SK-N-SH (cell line): ENCODE measurements at regions not wholly inside any gene's neighbourhood (a gene's known extent, or its start where the extent isn't known, plus 50 kb on each side); places are given as distances from the start of the nearest gene placed in this dataset.

Source experiments
- CTCF ChIA-PET: fragments of 300-600, 350-600 bp; formaldehyde crosslinking; extraction: SDS; loops from one replicate; lab custom pipeline; 2021; lab: Yijun Ruan, JAX
- POLR2A ChIA-PET: fragments of 350-600 bp; sonication (Branson Sonifier 250); formaldehyde crosslinking; extraction: SDS; loops from one replicate; lab custom pipeline; 2020; ENCODE audit warnings: antibody characterized with exemption, inconsistent platforms; lab: Yijun Ruan, JAX
- DNase-seq: peaks from one replicate; pipeline ENCODE4 v3.0.0; 2012
- H2AFZ ChIP-seq: fragments of 200-600 bp; sonication (generic); 2 replicates; pipeline ENCODE4 v1.8.1; 2016; ENCODE audit warnings: antibody characterized with exemption, mild to moderate bottlenecking, low read depth
- H3F3A ChIP-seq: fragments of 200-600 bp; sonication (generic); replicated peaks from 2 replicates; pipeline ENCODE3; 2016; ENCODE audit warnings: antibody characterized with exemption, mild to moderate bottlenecking; ENCODE audit not compliant: insufficient read depth
- H3K27ac ChIP-seq, 2 experiments: fragments of 200-500 bp in 1 of 2; fragments of 200-600 bp in 1 of 2; sonication (Bioruptor generic) in 1 of 2; sonication (generic), shearing (Covaris generic) in 1 of 2; 2 replicates each; pipeline versions ENCODE4 v1.5.1 to v1.6.1; 2014 to 2016; ENCODE audit warnings: low read depth in 2 of 2, inconsistent platforms in 1 of 2, low read length in 1 of 2, mild to moderate bottlenecking in 1 of 2, mixed read lengths in 1 of 2
- H3K27me3 ChIP-seq: fragments of 200-600 bp; sonication (generic), shearing (Covaris generic); 2 replicates; pipeline ENCODE4 v1.6.1; 2016; ENCODE audit warnings: mixed run types; ENCODE audit not compliant: insufficient read depth
- H3K36me3 ChIP-seq, 2 experiments: fragments of 200-500 bp in 1 of 2; fragments of 200-600 bp in 1 of 2; sonication (Bioruptor generic) in 1 of 2; sonication (generic) in 1 of 2; replicated peaks in 1 of 2; 2 replicates each; pipeline versions ENCODE3 to v1.5.1; 2014 to 2016; ENCODE audit warnings: low read length in 1 of 2, mild to moderate bottlenecking in 1 of 2; ENCODE audit not compliant: insufficient read depth in 2 of 2, control insufficient read depth in 1 of 2
- H3K4me1 ChIP-seq, 2 experiments: fragments of 200-500 bp in 1 of 2; fragments of 200-600 bp in 1 of 2; sonication (Bioruptor generic) in 1 of 2; sonication (generic), shearing (Covaris generic) in 1 of 2; 2 replicates each; pipeline versions ENCODE4 v1.5.1 to v1.6.1; 2014 to 2016; ENCODE audit warnings: low read depth in 1 of 2, low read length in 1 of 2, mixed run types in 1 of 2; ENCODE audit not compliant: insufficient read depth in 2 of 2, control insufficient read depth in 1 of 2
- H3K4me2 ChIP-seq: fragments of 200-600 bp; sonication (generic), shearing (Covaris generic); 2 replicates; pipeline ENCODE4 v1.6.1; 2017; ENCODE audit warnings: mixed run types
- H3K4me3 ChIP-seq, 2 experiments: fragments of 200-500 bp in 1 of 2; fragments of 200-600 bp in 1 of 2; sonication (Bioruptor generic) in 1 of 2; sonication (generic), shearing (Covaris generic) in 1 of 2; 2 replicates each; pipeline versions ENCODE4 v1.5.1 to v1.8.1; 2014 to 2016; ENCODE audit warnings: low read depth in 2 of 2, inconsistent platforms in 1 of 2, low read length in 1 of 2, mild to moderate bottlenecking in 1 of 2, mixed read lengths in 1 of 2, moderate library complexity in 1 of 2
- H3K79me2 ChIP-seq: fragments of 200-600 bp; sonication (generic); 2 replicates; pipeline ENCODE4 v1.8.1; 2017; ENCODE audit warnings: mild to moderate bottlenecking; ENCODE audit not compliant: insufficient read depth
- H3K9ac ChIP-seq: fragments of 200-600 bp; sonication (generic); 2 replicates; pipeline ENCODE4 v1.6.1; 2017; ENCODE audit warnings: mixed run types
- H3K9me2 ChIP-seq: fragments of 200-600 bp; sonication (generic); 2 replicates; pipeline ENCODE4 v1.6.1; 2017; ENCODE audit warnings: mixed run types
- H3K9me3 ChIP-seq: fragments of 200-600 bp; sonication (generic); 2 replicates; pipeline ENCODE4 v1.6.1; 2017; ENCODE audit warnings: mixed run types, mild to moderate bottlenecking, moderate library complexity
- H4K20me1 ChIP-seq: fragments of 200-600 bp; sonication (generic); 2 replicates; pipeline ENCODE4 v1.6.1; 2017; ENCODE audit warnings: mild to moderate bottlenecking, mixed run types; ENCODE audit not compliant: insufficient read depth
- ELF1 ChIP-seq: IDR thresholded peaks from 2 replicates; pipeline ENCODE4 v1.4.0; 2012
- EZH2phosphoT487 ChIP-seq: fragments of 200-600 bp; sonication (generic); IDR thresholded peaks from 2 replicates; pipeline ENCODE4 v1.6.1; 2017; ENCODE audit warnings: low read depth, mixed run types, mild to moderate bottlenecking, antibody characterized with exemption, moderate library complexity, borderline replicate concordance
- FOXJ3 ChIP-seq: sonication (generic); formaldehyde crosslinking; IDR thresholded peaks from 2 replicates; pipeline ENCODE4 v1.5.1; 2020; ENCODE audit warnings: mild to moderate bottlenecking, missing genetic modification reagents
- GATA2 ChIP-seq: sonication (generic); formaldehyde crosslinking; IDR thresholded peaks from 2 replicates; pipeline ENCODE4 v1.5.0; 2020; ENCODE audit warnings: mild to moderate bottlenecking, missing genetic modification reagents
- POLR2AphosphoS5 ChIP-seq: IDR thresholded peaks from 2 replicates; pipeline ENCODE4 v1.6.1; 2012; ENCODE audit warnings: low read depth, low read length
- RXRA ChIP-seq: IDR thresholded peaks from 2 replicates; pipeline ENCODE4 v1.4.0; 2012; ENCODE audit warnings: low read depth, mild to moderate bottlenecking, borderline replicate concordance
- SIN3A ChIP-seq: IDR thresholded peaks from 2 replicates; pipeline ENCODE4 v1.6.1; 2012; ENCODE audit warnings: low read depth, mild to moderate bottlenecking, low read length, moderate library complexity, borderline replicate concordance
- SMC3 ChIP-seq: IDR thresholded peaks from 2 replicates; pipeline ENCODE4 v1.6.1; 2012; ENCODE audit warnings: low read depth, low read length, improper control_type of control experiment
- YY1 ChIP-seq: IDR thresholded peaks from 2 replicates; pipeline ENCODE4 v1.4.0; 2012; ENCODE audit warnings: low read depth, mild to moderate bottlenecking
- WGBS: methylation state at CpG from one replicate; pipeline ENCODE4 v1.1.6; 2017; ENCODE audit warnings: low lambda C conversion rate; 5-methylcytosine and 5-hydroxymethylcytosine counted together
- TF ChIP-seq, protein P1 (sequence below): fragments of 150-350 bp; IDR thresholded peaks from 2 replicates; pipeline ENCODE4 v1.6.1; 2016; ENCODE audit warnings: mild to moderate bottlenecking, low read depth, low read length
- TF ChIP-seq, protein P2 (sequence below): IDR thresholded peaks from 2 replicates; pipeline ENCODE4 v1.6.1; 2012; ENCODE audit warnings: mild to moderate bottlenecking, low read depth, low read length, moderate library complexity
- TF ChIP-seq, protein P3 (sequence below): IDR thresholded peaks from 2 replicates; pipeline ENCODE4 v1.4.0; 2012; ENCODE audit warnings: low read depth, borderline replicate concordance
- TF ChIP-seq, protein P4 (sequence below): fragments of 200-600 bp; sonication (generic); IDR thresholded peaks from 2 replicates; pipeline ENCODE4 v1.6.1; 2017; ENCODE audit warnings: antibody characterized with exemption, mild to moderate bottlenecking, moderate library complexity

DNA sequence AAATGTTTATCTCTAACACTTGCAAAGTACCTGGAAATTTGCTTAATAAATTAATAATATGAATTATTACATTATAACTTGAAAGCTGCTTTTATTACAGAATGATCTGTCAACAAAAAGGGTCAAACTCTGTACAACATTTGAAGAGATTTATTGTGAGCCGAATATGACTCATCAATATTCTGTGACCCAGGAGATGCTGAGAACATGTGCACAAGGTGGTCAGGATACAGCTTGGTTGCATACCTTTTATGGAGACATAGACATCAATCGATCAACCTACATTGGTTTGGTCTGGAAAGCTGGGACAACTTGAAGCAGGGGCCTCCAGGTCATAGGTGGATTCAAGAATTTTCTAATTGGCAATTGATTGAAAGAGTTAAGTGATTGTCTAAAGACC is 79.0 kb downstream of the RNASET2 start:
- no peaks in the 10 kb centered on the region for H4K20me1 ChIP-seq
- CTCF ChIA-PET = interaction anchor here (1.7 kb wide), 1 partner anchor 15 kb away, joined by 3 read pairs; no protein-coding TSS in a partner anchor
- no peak overlapping the region for H3K4me2 ChIP-seq
- no peaks in the 10 kb centered on the region for H3K27me3 ChIP-seq
- no peaks in the 10 kb centered on the region for H3K36me3 ChIP-seq
- no peak overlapping the region for H3K4me3 ChIP-seq
- H3K9ac ChIP-seq = no peak overlapping the region
- H3K9me3 ChIP-seq = no peaks in the 10 kb centered on the region
- WGBS = 66% methylated on average over 2 of the region's 2 CpGs
- POLR2A ChIA-PET = no interaction called here
- no peak for DNase-seq
- no peaks in the 10 kb centered on the region for H3K79me2 ChIP-seq
- no peak overlapping the region for H2AFZ ChIP-seq
- peaks cover 4% of the 10 kb centered on the region; the same call in 1 of the 2 replicates for H3K9me2 ChIP-seq
- no peaks in the 10 kb centered on the region for H3F3A ChIP-seq
- no peak overlapping the region for H3K27ac ChIP-seq
- no peaks in the 10 kb centered on the region for H3K4me1 ChIP-seq
- TF ChIP-seq SIN3A (no peak), RXRA (no peak), ELF1 (no peak), SMC3 (no peak), GATA2 (CRISPR knock-in tag) (no peak), POLR2AphosphoS5 (no peak), EZH2phosphoT487 (no peak), YY1 (no peak), FOXJ3 (CRISPR knock-in tag) (no peak)
- TF ChIP-seq, protein P1, sequence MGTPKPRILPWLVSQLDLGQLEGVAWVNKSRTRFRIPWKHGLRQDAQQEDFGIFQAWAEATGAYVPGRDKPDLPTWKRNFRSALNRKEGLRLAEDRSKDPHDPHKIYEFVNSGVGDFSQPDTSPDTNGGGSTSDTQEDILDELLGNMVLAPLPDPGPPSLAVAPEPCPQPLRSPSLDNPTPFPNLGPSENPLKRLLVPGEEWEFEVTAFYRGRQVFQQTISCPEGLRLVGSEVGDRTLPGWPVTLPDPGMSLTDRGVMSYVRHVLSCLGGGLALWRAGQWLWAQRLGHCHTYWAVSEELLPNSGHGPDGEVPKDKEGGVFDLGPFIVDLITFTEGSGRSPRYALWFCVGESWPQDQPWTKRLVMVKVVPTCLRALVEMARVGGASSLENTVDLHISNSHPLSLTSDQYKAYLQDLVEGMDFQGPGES = no peak
- TF ChIP-seq, protein P2, sequence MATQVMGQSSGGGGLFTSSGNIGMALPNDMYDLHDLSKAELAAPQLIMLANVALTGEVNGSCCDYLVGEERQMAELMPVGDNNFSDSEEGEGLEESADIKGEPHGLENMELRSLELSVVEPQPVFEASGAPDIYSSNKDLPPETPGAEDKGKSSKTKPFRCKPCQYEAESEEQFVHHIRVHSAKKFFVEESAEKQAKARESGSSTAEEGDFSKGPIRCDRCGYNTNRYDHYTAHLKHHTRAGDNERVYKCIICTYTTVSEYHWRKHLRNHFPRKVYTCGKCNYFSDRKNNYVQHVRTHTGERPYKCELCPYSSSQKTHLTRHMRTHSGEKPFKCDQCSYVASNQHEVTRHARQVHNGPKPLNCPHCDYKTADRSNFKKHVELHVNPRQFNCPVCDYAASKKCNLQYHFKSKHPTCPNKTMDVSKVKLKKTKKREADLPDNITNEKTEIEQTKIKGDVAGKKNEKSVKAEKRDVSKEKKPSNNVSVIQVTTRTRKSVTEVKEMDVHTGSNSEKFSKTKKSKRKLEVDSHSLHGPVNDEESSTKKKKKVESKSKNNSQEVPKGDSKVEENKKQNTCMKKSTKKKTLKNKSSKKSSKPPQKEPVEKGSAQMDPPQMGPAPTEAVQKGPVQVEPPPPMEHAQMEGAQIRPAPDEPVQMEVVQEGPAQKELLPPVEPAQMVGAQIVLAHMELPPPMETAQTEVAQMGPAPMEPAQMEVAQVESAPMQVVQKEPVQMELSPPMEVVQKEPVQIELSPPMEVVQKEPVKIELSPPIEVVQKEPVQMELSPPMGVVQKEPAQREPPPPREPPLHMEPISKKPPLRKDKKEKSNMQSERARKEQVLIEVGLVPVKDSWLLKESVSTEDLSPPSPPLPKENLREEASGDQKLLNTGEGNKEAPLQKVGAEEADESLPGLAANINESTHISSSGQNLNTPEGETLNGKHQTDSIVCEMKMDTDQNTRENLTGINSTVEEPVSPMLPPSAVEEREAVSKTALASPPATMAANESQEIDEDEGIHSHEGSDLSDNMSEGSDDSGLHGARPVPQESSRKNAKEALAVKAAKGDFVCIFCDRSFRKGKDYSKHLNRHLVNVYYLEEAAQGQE = no peak
- TF ChIP-seq, protein P3, sequence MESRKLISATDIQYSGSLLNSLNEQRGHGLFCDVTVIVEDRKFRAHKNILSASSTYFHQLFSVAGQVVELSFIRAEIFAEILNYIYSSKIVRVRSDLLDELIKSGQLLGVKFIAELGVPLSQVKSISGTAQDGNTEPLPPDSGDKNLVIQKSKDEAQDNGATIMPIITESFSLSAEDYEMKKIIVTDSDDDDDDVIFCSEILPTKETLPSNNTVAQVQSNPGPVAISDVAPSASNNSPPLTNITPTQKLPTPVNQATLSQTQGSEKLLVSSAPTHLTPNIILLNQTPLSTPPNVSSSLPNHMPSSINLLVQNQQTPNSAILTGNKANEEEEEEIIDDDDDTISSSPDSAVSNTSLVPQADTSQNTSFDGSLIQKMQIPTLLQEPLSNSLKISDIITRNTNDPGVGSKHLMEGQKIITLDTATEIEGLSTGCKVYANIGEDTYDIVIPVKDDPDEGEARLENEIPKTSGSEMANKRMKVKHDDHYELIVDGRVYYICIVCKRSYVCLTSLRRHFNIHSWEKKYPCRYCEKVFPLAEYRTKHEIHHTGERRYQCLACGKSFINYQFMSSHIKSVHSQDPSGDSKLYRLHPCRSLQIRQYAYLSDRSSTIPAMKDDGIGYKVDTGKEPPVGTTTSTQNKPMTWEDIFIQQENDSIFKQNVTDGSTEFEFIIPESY = no peak
- TF ChIP-seq, protein P4, sequence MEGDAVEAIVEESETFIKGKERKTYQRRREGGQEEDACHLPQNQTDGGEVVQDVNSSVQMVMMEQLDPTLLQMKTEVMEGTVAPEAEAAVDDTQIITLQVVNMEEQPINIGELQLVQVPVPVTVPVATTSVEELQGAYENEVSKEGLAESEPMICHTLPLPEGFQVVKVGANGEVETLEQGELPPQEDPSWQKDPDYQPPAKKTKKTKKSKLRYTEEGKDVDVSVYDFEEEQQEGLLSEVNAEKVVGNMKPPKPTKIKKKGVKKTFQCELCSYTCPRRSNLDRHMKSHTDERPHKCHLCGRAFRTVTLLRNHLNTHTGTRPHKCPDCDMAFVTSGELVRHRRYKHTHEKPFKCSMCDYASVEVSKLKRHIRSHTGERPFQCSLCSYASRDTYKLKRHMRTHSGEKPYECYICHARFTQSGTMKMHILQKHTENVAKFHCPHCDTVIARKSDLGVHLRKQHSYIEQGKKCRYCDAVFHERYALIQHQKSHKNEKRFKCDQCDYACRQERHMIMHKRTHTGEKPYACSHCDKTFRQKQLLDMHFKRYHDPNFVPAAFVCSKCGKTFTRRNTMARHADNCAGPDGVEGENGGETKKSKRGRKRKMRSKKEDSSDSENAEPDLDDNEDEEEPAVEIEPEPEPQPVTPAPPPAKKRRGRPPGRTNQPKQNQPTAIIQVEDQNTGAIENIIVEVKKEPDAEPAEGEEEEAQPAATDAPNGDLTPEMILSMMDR = no peak
- TF ChIP-seq, all 33 proteins: peak for 0
